OCI-LY1 (cell line): ENCODE measurements at regions not wholly inside any gene's neighbourhood (a gene's known extent, or its start where the extent isn't known, plus 50 kb on each side); places are given as distances from the start of the nearest gene placed in this dataset.

Experiments
- H2AFZ ChIP-seq: fragments of 200-600 bp; sonication (generic), shearing (Covaris generic); 2 replicates; pipeline ENCODE4 v1.6.0; 2014; ENCODE audit warnings: antibody characterized with exemption, mild to moderate bottlenecking, low read length
- H3F3A ChIP-seq: fragments of 200-600 bp; sonication (generic), shearing (Covaris generic); 2 replicates; pipeline ENCODE4 v1.6.0; 2014; ENCODE audit warnings: mild to moderate bottlenecking, antibody characterized with exemption, low read length, moderate library complexity; ENCODE audit not compliant: insufficient read depth
- H3K27ac ChIP-seq: fragments of 200-600 bp; sonication (generic); 2 replicates; pipeline ENCODE4 v1.5.1; 2014; ENCODE audit warnings: low read length, mixed run types, mild to moderate bottlenecking, low read depth; ENCODE audit not compliant: poor library complexity, severe bottlenecking
- H3K27me3 ChIP-seq: fragments of 200-600 bp; sonication (generic); 2 replicates; pipeline ENCODE4 v1.6.0; 2014; ENCODE audit warnings: antibody characterized with exemption, mild to moderate bottlenecking, low read length, moderate library complexity; ENCODE audit not compliant: insufficient read depth
- H3K36me3 ChIP-seq: fragments of 200-600 bp; sonication (generic); 2 replicates; pipeline ENCODE4 v1.6.1; 2014; ENCODE audit warnings: mild to moderate bottlenecking, antibody characterized with exemption, low read length, moderate library complexity, mixed read lengths; ENCODE audit not compliant: insufficient read depth
- H3K4me1 ChIP-seq: fragments of 200-600 bp; sonication (generic); 2 replicates; pipeline ENCODE4 v1.5.1; 2014; ENCODE audit warnings: mild to moderate bottlenecking, low read length, moderate library complexity; ENCODE audit not compliant: insufficient read depth, severe bottlenecking
- H3K4me2 ChIP-seq: fragments of 200-600 bp; sonication (generic), shearing (Covaris generic); 2 replicates; pipeline ENCODE4 v1.6.1; 2014; ENCODE audit warnings: low read length
- H3K4me3 ChIP-seq: fragments of 200-600 bp; sonication (generic); 2 replicates; pipeline ENCODE4 v1.5.1; 2014; ENCODE audit warnings: low read length, low read depth, mild to moderate bottlenecking, mixed read lengths; ENCODE audit not compliant: poor library complexity, severe bottlenecking
- H3K79me2 ChIP-seq: fragments of 200-600 bp; shearing (Covaris generic); 2 replicates; pipeline ENCODE4 v1.6.1; 2016; ENCODE audit warnings: mixed run types, low read length, mixed read lengths; ENCODE audit not compliant: insufficient read depth
- H3K9ac ChIP-seq: fragments of 200-600 bp; sonication (generic), shearing (Covaris generic); 2 replicates; pipeline ENCODE4 v1.6.1; 2014; ENCODE audit warnings: mild to moderate bottlenecking, low read length, mixed read lengths
- H3K9me2 ChIP-seq: fragments of 200-600 bp; sonication (generic), shearing (Covaris generic); 2 replicates; pipeline ENCODE4 v1.6.1; 2014; ENCODE audit warnings: low read depth, mild to moderate bottlenecking, low read length, mixed read lengths
- H3K9me3 ChIP-seq: fragments of 200-600 bp; shearing (Covaris generic); 2 replicates; pipeline ENCODE4 v1.6.1; 2014; ENCODE audit warnings: low read length, mixed read lengths
- H4K20me1 ChIP-seq: fragments of 200-600 bp; sonication (generic), shearing (Covaris generic); 2 replicates; pipeline ENCODE4 v1.6.0; 2016; ENCODE audit warnings: mild to moderate bottlenecking, low read length; ENCODE audit not compliant: insufficient read depth
- CTCF ChIP-seq: fragments of 200-600 bp; sonication (generic), shearing (Covaris generic); IDR thresholded peaks from 2 replicates; pipeline ENCODE4 v1.5.1; 2017; ENCODE audit warnings: mild to moderate bottlenecking, antibody characterized with exemption, low read length, moderate library complexity, mixed read lengths
- EZH2 ChIP-seq: fragments of 200-600 bp; sonication (generic), shearing (Covaris generic); IDR thresholded peaks from 2 replicates; pipeline ENCODE4 v1.8.0; 2017; ENCODE audit warnings: borderline replicate concordance, mixed run types, mild to moderate bottlenecking, antibody characterized with exemption, low read length, moderate library complexity, mixed read lengths

DNA sequence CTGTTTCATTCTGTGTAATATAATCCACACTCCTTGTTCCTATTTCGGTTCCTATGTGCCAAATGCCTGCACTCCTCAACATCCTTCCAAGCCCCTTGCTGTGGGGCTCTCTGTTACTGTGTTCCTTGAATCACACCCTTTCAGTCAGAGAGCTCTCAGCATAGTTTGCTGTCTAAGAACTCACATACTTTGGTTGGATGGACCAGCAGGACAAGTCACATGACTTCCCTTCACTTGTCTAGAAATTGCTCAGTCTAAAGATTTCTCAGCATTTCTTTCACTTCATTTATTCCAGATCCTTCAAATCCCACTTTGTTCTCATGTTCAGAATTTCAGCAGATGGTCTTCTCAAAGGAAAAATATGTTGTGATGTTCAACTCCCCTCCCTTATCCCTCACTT is 203.5 kb upstream of the PFN2 start:
- no peaks in the 10 kb centered on the region for H3K79me2 ChIP-seq
- H3K9me2 ChIP-seq: no peaks in the 10 kb centered on the region
- no peak overlapping the region for H2AFZ ChIP-seq
- TF ChIP-seq CTCF (no peak), EZH2 (no peak)
- no peaks in the 10 kb centered on the region for H3K36me3 ChIP-seq
- H3K4me3 ChIP-seq: no peak overlapping the region
- no peaks in the 10 kb centered on the region for H4K20me1 ChIP-seq
- no peaks in the 10 kb centered on the region for H3K27me3 ChIP-seq
- H3K9ac ChIP-seq: no peak overlapping the region
- no peaks in the 10 kb centered on the region for H3K9me3 ChIP-seq
- H3K27ac ChIP-seq: no peak overlapping the region
- no peaks in the 10 kb centered on the region for H3F3A ChIP-seq
- H3K4me2 ChIP-seq: no peak overlapping the region
- H3K4me1 ChIP-seq: no peaks in the 10 kb centered on the region

GRCh38 chr3:150172356-150172755 is 201.7 kb upstream of the PFN2 start:
- Histone ChIP-seq H3K27me3 (no peaks in the 10 kb centered on the region), H3K79me2 (no peaks in the 10 kb centered on the region), H3K9me3 (no peaks in the 10 kb centered on the region), H3K4me3 (no peak overlapping the region), H3K4me1 (no peaks in the 10 kb centered on the region), H2AFZ (no peak overlapping the region), H3K4me2 (no peak overlapping the region), H4K20me1 (no peaks in the 10 kb centered on the region), H3K9ac (no peak overlapping the region), H3K9me2 (no peaks in the 10 kb centered on the region), H3F3A (no peaks in the 10 kb centered on the region), H3K36me3 (no peaks in the 10 kb centered on the region), H3K27ac (no peak overlapping the region)
- TF ChIP-seq CTCF (no peak), EZH2 (no peak)

GRCh38 chr3:150170852-150171520 is 200.3 kb upstream of the PFN2 start:
- Histone ChIP-seq H3K36me3 (no peaks in the 10 kb centered on the region), H3K9ac (no peak overlapping the region), H4K20me1 (no peaks in the 10 kb centered on the region), H2AFZ (no peak overlapping the region), H3K9me3 (no peaks in the 10 kb centered on the region), H3K4me3 (no peak overlapping the region), H3K27me3 (no peaks in the 10 kb centered on the region), H3K9me2 (no peaks in the 10 kb centered on the region), H3K4me2 (no peak overlapping the region), H3K4me1 (no peaks in the 10 kb centered on the region), H3F3A (no peaks in the 10 kb centered on the region), H3K27ac (no peak overlapping the region), H3K79me2 (no peaks in the 10 kb centered on the region)
- TF ChIP-seq EZH2 (no peak), CTCF (no peak)
